ENCODE measurements at regions not wholly inside any gene's neighbourhood (a gene's known extent, or its start where the extent isn't known, plus 50 kb on each side); places are given as distances from the start of the nearest gene placed in this dataset.

GRCh38 chr17:22443061-22443460 lies 750.7 kb downstream of the KCNJ18 start:
- Histone ChIP-seq H3K36me3 (replicated peaks; ENCODE audit: control insufficient read depth, insufficient read depth, low read length) (no peaks in the 10 kb centered on the region), H3K27me3 (ENCODE audit: control insufficient read depth, insufficient read depth, low read length) (no peaks in the 10 kb centered on the region), H3K4me3 (ENCODE audit: insufficient read depth, low read depth, low read length) (no peak overlapping the region)
- DNase-seq, result no peak

DNA sequence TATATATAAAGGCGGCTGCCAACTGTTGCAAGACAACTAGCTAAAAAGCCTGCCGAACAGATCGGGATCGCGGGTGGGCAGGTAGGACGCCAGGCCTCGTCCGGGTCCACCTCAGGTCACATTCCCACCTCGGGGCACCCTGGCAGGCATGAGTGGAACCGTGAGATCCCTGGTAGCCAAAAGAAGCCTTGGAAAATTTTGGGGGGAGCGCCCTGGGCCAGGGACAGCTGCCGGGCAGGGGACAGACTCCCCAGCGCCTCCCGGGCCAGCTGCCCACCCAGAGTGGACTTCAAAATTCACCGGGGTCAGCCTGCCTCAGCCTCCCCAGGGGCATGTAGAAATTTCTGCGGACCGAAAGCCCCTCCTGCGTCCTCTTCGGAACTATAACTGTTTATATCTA lies 760.9 kb downstream of the KCNJ18 start:
- no peaks in the 10 kb centered on the region for H3K27me3 ChIP-seq (ENCODE audit: control insufficient read depth, insufficient read depth, low read length)
- DNase-seq, result no peak
- H3K4me3 ChIP-seq (ENCODE audit: insufficient read depth, low read depth, low read length), result no peak overlapping the region
- H3K36me3 ChIP-seq (replicated peaks; ENCODE audit: control insufficient read depth, insufficient read depth, low read length), result no peaks in the 10 kb centered on the region

- H3K27me3 ChIP-seq (ENCODE audit: control insufficient read depth, insufficient read depth, low read length), result no peaks in the 10 kb centered on the region
- DNase-seq, result no peak
- no peak overlapping the region for H3K4me3 ChIP-seq (ENCODE audit: insufficient read depth, low read depth, low read length)
- H3K36me3 ChIP-seq (replicated peaks; ENCODE audit: control insufficient read depth, insufficient read depth, low read length), result no peaks in the 10 kb centered on the region
Measured at GRCh38 chr17:22454070-22454999, 762.0 kb downstream of the KCNJ18 start.

GRCh38 chr17:22459331-22459952 lies 767.1 kb downstream of the KCNJ18 start:
- DNase-seq, result no peak
- Histone ChIP-seq H3K27me3 (ENCODE audit: control insufficient read depth, insufficient read depth, low read length) (no peaks in the 10 kb centered on the region), H3K36me3 (replicated peaks; ENCODE audit: control insufficient read depth, insufficient read depth, low read length) (no peaks in the 10 kb centered on the region), H3K4me3 (ENCODE audit: insufficient read depth, low read depth, low read length) (no peak overlapping the region)

- H3K27me3 ChIP-seq (ENCODE audit: control insufficient read depth, insufficient read depth, low read length), result no peaks in the 10 kb centered on the region
- H3K4me3 ChIP-seq (ENCODE audit: insufficient read depth, low read depth, low read length), result no peak overlapping the region
- DNase-seq, result no peak
- H3K36me3 ChIP-seq (replicated peaks; ENCODE audit: control insufficient read depth, insufficient read depth, low read length), result no peaks in the 10 kb centered on the region
Measured at GRCh38 chr17:22459953-22460350, 767.6 kb downstream of the KCNJ18 start.

GRCh38 chr17:22460461-22461063 lies 768.2 kb downstream of the KCNJ18 start:
- Histone ChIP-seq H3K4me3 (ENCODE audit: insufficient read depth, low read depth, low read length) (no peak overlapping the region), H3K36me3 (replicated peaks; ENCODE audit: control insufficient read depth, insufficient read depth, low read length) (no peaks in the 10 kb centered on the region), H3K27me3 (ENCODE audit: control insufficient read depth, insufficient read depth, low read length) (no peaks in the 10 kb centered on the region)
- no peak for DNase-seq

DNA sequence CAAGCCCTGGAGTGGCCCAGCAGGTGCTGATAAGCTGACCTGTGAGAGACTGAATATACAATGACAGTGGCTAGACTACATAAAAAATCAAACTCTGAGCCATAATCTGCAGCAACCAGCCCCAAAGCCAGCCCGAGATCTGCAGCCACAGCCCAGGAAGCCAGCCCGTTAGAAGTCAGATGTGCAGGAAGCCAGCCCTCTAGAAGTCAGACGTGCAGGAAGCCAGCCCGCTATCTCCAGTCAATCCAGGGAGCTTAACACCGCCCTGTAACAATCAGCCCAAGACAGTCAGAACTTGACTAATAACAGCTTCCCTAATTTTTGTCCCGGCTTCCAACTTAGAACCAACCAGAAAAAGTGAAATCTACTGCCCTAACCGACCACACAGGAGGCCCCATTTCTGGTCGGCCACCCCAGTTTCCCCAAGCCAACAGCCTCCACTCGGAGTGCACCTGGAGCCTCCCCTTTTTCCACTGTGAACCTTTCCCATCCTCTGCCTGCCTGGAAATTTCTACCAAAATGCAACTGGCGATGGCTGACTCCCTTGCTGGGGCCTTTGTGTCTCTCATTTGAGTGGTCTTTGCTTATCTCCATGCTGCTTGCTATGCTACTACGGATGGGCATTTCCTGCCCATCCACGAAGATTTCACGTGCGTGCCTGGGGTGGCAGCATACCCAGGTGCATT lies 769.3 kb downstream of the KCNJ18 start:
- DNase-seq, result no peak
- Histone ChIP-seq H3K4me3 (ENCODE audit: insufficient read depth, low read depth, low read length) (no peak overlapping the region), H3K36me3 (replicated peaks; ENCODE audit: control insufficient read depth, insufficient read depth, low read length) (no peaks in the 10 kb centered on the region), H3K27me3 (ENCODE audit: control insufficient read depth, insufficient read depth, low read length) (no peaks in the 10 kb centered on the region)

DNA sequence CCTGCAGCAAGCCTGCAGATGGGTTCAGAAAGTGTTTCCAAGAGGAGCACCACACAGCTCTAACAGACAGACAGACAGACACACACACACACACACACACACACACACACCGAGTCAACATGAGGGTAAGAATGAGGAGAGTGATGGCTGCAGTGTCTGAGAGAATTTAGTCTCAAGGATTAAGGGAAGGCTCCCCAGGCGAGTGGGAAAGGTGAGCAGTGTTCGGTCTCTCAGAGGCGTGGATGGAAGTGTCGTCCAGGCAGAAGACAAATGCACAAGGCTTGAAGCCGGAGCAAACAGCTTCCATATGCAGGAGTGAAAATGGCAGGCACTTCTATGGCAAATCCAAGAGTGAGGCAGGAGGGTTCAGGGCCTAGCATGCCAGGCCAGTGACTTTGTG lies 770.1 kb downstream of the KCNJ18 start:
- no peak overlapping the region for H3K4me3 ChIP-seq (ENCODE audit: insufficient read depth, low read depth, low read length)
- no peaks in the 10 kb centered on the region for H3K27me3 ChIP-seq (ENCODE audit: control insufficient read depth, insufficient read depth, low read length)
- DNase-seq, result no peak
- H3K36me3 ChIP-seq (replicated peaks; ENCODE audit: control insufficient read depth, insufficient read depth, low read length), result no peaks in the 10 kb centered on the region

- Histone ChIP-seq H3K36me3 (replicated peaks; ENCODE audit: control insufficient read depth, insufficient read depth, low read length) (no peaks in the 10 kb centered on the region), H3K4me3 (ENCODE audit: insufficient read depth, low read depth, low read length) (no peak overlapping the region), H3K27me3 (ENCODE audit: control insufficient read depth, insufficient read depth, low read length) (no peaks in the 10 kb centered on the region)
- no peak for DNase-seq
Measured at GRCh38 chr17:22463110-22463850, 771.0 kb downstream of the KCNJ18 start.

DNA sequence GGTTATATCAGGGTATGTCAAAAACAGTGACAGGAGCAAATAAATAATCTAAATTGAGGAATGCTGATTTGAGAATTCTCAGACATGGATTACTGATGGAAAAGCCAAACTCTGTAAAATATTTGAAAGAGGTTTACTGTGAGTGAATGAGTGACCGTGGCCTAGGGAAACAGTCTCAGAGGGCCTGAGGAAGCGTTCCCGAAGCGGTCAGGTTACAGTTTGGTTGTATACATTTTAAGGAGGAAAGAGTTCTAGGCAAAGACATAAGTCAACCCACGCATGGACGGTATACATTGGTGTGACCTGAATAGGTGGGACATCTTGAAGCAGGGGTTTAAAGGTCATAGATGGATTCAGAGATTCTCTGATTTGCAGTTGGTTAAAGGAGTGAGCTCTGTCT lies 771.7 kb downstream of the KCNJ18 start:
- H3K36me3 ChIP-seq (replicated peaks; ENCODE audit: control insufficient read depth, insufficient read depth, low read length), result no peaks in the 10 kb centered on the region
- no peaks in the 10 kb centered on the region for H3K27me3 ChIP-seq (ENCODE audit: control insufficient read depth, insufficient read depth, low read length)
- H3K4me3 ChIP-seq (ENCODE audit: insufficient read depth, low read depth, low read length), result no peak overlapping the region
- DNase-seq, result no peak

DNA sequence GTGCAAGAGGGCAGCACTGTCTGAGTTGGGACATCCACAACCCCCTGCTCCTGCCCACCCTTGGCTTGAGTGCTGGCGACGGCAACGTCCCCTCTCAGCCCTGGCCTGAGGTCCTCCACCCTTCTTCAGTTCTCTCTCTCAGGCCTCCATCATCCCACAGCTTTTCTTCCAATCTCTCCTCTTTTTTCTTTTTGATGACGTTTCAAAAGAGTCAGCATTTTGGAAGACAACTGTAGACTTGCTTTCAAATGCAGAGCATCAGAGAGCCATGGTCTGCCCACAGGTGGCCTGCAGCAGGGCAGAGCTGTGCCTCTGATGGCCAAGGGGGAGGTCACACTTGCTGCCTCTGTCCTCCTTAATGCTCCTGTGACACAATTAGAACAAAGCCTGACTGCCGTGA lies 775.4 kb downstream of the KCNJ18 start:
- no peaks in the 10 kb centered on the region for H3K27me3 ChIP-seq (ENCODE audit: control insufficient read depth, insufficient read depth, low read length)
- DNase-seq, result no peak
- H3K36me3 ChIP-seq (replicated peaks; ENCODE audit: control insufficient read depth, insufficient read depth, low read length), result no peaks in the 10 kb centered on the region
- no peak overlapping the region for H3K4me3 ChIP-seq (ENCODE audit: insufficient read depth, low read depth, low read length)

GRCh38 chr17:22469101-22469880 lies 777.0 kb downstream of the KCNJ18 start:
- H3K4me3 ChIP-seq (ENCODE audit: insufficient read depth, low read depth, low read length), result no peak overlapping the region
- H3K36me3 ChIP-seq (replicated peaks; ENCODE audit: control insufficient read depth, insufficient read depth, low read length), result no peaks in the 10 kb centered on the region
- no peaks in the 10 kb centered on the region for H3K27me3 ChIP-seq (ENCODE audit: control insufficient read depth, insufficient read depth, low read length)
- DNase-seq, result no peak

DNA sequence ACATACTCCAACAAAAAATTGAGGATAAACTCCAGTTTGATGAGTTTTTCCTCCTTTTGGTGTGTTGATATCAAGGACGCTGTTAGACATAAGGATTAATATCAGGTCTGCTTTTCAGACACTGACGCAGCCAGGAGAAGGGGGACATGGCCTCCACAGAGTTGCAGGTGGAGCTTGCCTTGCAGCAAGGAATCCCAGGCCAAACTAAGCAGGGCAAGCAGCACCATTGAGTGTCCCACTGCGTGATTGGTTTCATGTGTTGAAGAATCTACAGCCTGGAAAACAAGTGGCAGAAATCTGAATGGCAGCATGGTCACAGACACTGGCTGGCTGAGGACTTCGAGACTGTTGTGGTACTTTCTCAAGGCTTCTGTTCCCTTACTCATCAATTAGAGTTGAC lies 777.6 kb downstream of the KCNJ18 start:
- DNase-seq, result no peak

More for the DNA sequence above, 777.6 kb downstream of the KCNJ18 start:
- no peak overlapping the region for H3K4me3 ChIP-seq (ENCODE audit: insufficient read depth, low read depth, low read length)
- no peaks in the 10 kb centered on the region for H3K27me3 ChIP-seq (ENCODE audit: control insufficient read depth, insufficient read depth, low read length)
- no peaks in the 10 kb centered on the region for H3K36me3 ChIP-seq (replicated peaks; ENCODE audit: control insufficient read depth, insufficient read depth, low read length)
